GM12878 (cell line): ENCODE measurements at regions not wholly inside any gene's neighbourhood (a gene's known extent, or its start where the extent isn't known, plus 50 kb on each side); places are given as distances from the start of the nearest gene placed in this dataset.

Experiments
- ATAC-seq: fragments of 200-7000 bp; cut with Tn5 transposase; 3 replicates; pipeline ENCODE4 v1.9.1; 2020; ENCODE audit warnings: mild to moderate bottlenecking, moderate library complexity
- BruUV-seq: library from RNA; stranded (reverse); fragments of 400-500 nt; replicated peaks from 2 replicates; lab custom pipeline; 2021; lab: Mats Ljungman, UMichigan
- CTCF ChIA-PET: fragments of 300-600 bp; sonication (Branson Sonifier 250); formaldehyde crosslinking; extraction: SDS; loops from one replicate; lab custom pipeline; 2021; ENCODE audit warnings: inconsistent platforms; lab: Yijun Ruan, JAX
- POLR2A ChIA-PET: fragments of 350-600 bp; formaldehyde crosslinking; extraction: SDS; loops from one replicate; lab custom pipeline; 2021; ENCODE audit warnings: inconsistent platforms; lab: Charles Lee
- RAD21 ChIA-PET: fragments of 300-600 bp; sonication (Branson Sonifier 250); formaldehyde crosslinking; loops from one replicate; lab custom pipeline; 2023; ENCODE audit warnings: antibody characterized with exemption; ENCODE audit not compliant: unreplicated experiment; lab: Charles Lee
- SMC1A ChIA-PET: fragments of 300-600 bp; sonication (Branson Sonifier 250); formaldehyde crosslinking; loops from one replicate; lab custom pipeline; 2023; ENCODE audit not compliant: unreplicated experiment, uncharacterized antibody; lab: Charles Lee
- DNase-seq: peaks from one replicate; pipeline ENCODE4 v3.0.0-alpha.2; 2011; ENCODE audit warnings: low read depth, low spot score
- FAIRE-seq: peaks from 3 replicates; lab custom pipeline; 2011; peaks lifted over from hg19 to GRCh38; lab: Jason Lieb, UNC
- H2AFZ ChIP-seq: 2 replicates; pipeline ENCODE4 v1.6.0; 2011; ENCODE audit warnings: low read depth, low read length, control low read depth; ENCODE audit not compliant: control insufficient read depth
- H3K27ac ChIP-seq: 2 replicates; pipeline ENCODE4 v1.5.1; 2011; ENCODE audit warnings: control low read depth; ENCODE audit not compliant: control insufficient read depth, insufficient read depth
- H3K27me3 ChIP-seq, 2 experiments: replicated peaks in 1 of 2; 2 replicates each; pipeline versions ENCODE4 v1.6.0 to v1.6.1; 2011; ENCODE audit warnings: low read length in 1 of 2; ENCODE audit not compliant: control insufficient read depth in 2 of 2, insufficient read depth in 2 of 2
- H3K36me3 ChIP-seq, 2 experiments: 2 replicates each; pipeline ENCODE4 v1.5.1; 2011; ENCODE audit warnings: low read length in 1 of 2; ENCODE audit not compliant: control insufficient read depth in 2 of 2, insufficient read depth in 2 of 2
- H3K4me1 ChIP-seq: 2 replicates; pipeline ENCODE4 v1.6.1; 2011; ENCODE audit warnings: mild to moderate bottlenecking, low read length, moderate library complexity, mixed read lengths; ENCODE audit not compliant: control insufficient read depth, insufficient read depth
- H3K4me2 ChIP-seq: 2 replicates; pipeline ENCODE4 v1.6.0; 2011; ENCODE audit warnings: control low read depth; ENCODE audit not compliant: control insufficient read depth, insufficient read depth
- H3K4me3 ChIP-seq: fragments of 200-600 bp; sonication (generic); 2 replicates; pipeline ENCODE4 v1.5.1; 2016
- H3K79me2 ChIP-seq: 2 replicates; pipeline ENCODE4 v1.6.0; 2011; ENCODE audit warnings: low read length; ENCODE audit not compliant: control insufficient read depth, insufficient read depth
- H3K9ac ChIP-seq: 2 replicates; pipeline ENCODE4 v1.8.0; 2011; ENCODE audit warnings: low read length, control low read depth, mixed read lengths; ENCODE audit not compliant: control insufficient read depth, insufficient read depth
- H3K9me3 ChIP-seq: replicated peaks from 3 replicates; pipeline ENCODE4 v1.5.1; 2011; ENCODE audit warnings: mild to moderate bottlenecking, low read length; ENCODE audit not compliant: control insufficient read depth, insufficient read depth
- H4K20me1 ChIP-seq: 2 replicates; pipeline ENCODE4 v1.6.0; 2011; ENCODE audit not compliant: control insufficient read depth, insufficient read depth
- CBFB ChIP-seq: IDR thresholded peaks from 2 replicates; pipeline ENCODE4 v1.6.1; 2016; ENCODE audit warnings: antibody characterized with exemption, low read depth
- CREM ChIP-seq: IDR thresholded peaks from 2 replicates; pipeline ENCODE4 v1.6.1; 2014; ENCODE audit warnings: antibody characterized with exemption, low read depth
- JUND ChIP-seq: IDR thresholded peaks from 2 replicates; pipeline ENCODE4 v1.6.1; 2012; ENCODE audit warnings: low read depth, mild to moderate bottlenecking, low read length, improper control_type of control experiment, moderate library complexity
- KAT2A ChIP-seq: conservative IDR thresholded peaks from 2 replicates; pipeline ENCODE4 v1.6.1; 2011; ENCODE audit warnings: low read depth, low read length; ENCODE audit not compliant: control insufficient read depth
- MEF2A ChIP-seq: IDR thresholded peaks from 2 replicates; pipeline ENCODE4 v1.6.1; 2011; ENCODE audit warnings: low read depth, mild to moderate bottlenecking, low read length, moderate library complexity; ENCODE audit not compliant: insufficient read depth
- REST ChIP-seq: IDR thresholded peaks from 2 replicates; pipeline ENCODE4 v1.6.1; 2012; ENCODE audit warnings: mild to moderate bottlenecking, low read depth, low read length
- RUNX3 ChIP-seq: IDR thresholded peaks from 2 replicates; pipeline ENCODE4 v1.6.1; 2012; ENCODE audit warnings: low read length, inconsistent platforms
- WGBS: methylation state at CpG from one replicate; pipeline ENCODE4 v1.1.6; 2016; ENCODE audit warnings: low lambda C conversion rate; ENCODE audit not compliant: insufficient replicate concordance, insufficient coverage; ENCODE audit errors: missing lambda C conversion rate; 5-methylcytosine and 5-hydroxymethylcytosine counted together
- in situ Hi-C: fragments of 300-500 bp; cut with MboI; formaldehyde crosslinking; loops from 9 replicates; pipeline ENCODE4 v1.14.3; 2018; ENCODE audit warnings: mixed read lengths
- intact Hi-C: fragments of 100-400 bp; cut with micrococcal nuclease; formaldehyde crosslinking; loops from one replicate; pipeline ENCODE4 v1.14.2; 2022; ENCODE audit not compliant: unreplicated experiment
- TF ChIP-seq, protein P1 (sequence below): fragments of 450-650 bp; IDR thresholded peaks from 2 replicates; pipeline ENCODE4 v1.6.1; 2017; ENCODE audit warnings: mild to moderate bottlenecking

DNA sequence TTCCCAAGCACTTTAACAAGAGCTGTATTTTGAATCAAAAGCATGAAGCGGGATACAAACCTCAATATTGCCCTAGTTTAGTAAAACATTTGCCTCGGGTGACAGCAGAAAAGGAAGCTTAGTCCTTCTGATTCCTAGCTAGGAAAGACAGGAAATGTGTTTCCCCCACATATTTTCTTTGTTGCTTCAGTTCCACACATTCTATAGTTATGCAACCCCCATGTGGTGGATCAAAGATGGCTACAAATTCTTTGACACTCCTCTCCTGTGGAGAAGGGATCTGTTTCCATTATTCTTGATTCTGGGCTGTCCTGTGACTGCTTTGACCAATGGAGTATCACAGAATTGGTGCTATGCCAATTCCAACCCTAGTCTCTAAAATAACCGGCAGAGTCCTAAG lies 89.1 kb upstream of the SLC30A5 start:
- TF ChIP-seq REST (no peak), MEF2A (no peak), KAT2A (no peak), RUNX3 (no peak), JUND (no peak), CREM (no peak), CBFB (no peak)
- TF ChIP-seq, protein P1, sequence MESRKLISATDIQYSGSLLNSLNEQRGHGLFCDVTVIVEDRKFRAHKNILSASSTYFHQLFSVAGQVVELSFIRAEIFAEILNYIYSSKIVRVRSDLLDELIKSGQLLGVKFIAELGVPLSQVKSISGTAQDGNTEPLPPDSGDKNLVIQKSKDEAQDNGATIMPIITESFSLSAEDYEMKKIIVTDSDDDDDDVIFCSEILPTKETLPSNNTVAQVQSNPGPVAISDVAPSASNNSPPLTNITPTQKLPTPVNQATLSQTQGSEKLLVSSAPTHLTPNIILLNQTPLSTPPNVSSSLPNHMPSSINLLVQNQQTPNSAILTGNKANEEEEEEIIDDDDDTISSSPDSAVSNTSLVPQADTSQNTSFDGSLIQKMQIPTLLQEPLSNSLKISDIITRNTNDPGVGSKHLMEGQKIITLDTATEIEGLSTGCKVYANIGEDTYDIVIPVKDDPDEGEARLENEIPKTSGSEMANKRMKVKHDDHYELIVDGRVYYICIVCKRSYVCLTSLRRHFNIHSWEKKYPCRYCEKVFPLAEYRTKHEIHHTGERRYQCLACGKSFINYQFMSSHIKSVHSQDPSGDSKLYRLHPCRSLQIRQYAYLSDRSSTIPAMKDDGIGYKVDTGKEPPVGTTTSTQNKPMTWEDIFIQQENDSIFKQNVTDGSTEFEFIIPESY = no peak
- 33% methylated on average over 3 of the region's 3 CpGs for WGBS
- intact Hi-C loops (loop anchor here (5.0 kb wide), 2 partner anchors 112 to 542 kb away; no protein-coding TSS in a partner anchor), in situ Hi-C loops (no loop called here)
- FAIRE-seq = no peak
- DNase-seq = no peak
- no peak overlapping the region for H3K9ac ChIP-seq
- BruUV-seq = no TSS peak
- ATAC-seq = no peak
- no peak overlapping the region for H3K4me3 ChIP-seq
- no peaks in the 10 kb centered on the region for H4K20me1 ChIP-seq
- ChIA-PET CTCF (interaction anchor here (5.2 kb wide), 1 partner anchor 718 kb away, joined by 27 read pairs; no protein-coding TSS in a partner anchor), SMC1A (no interaction called here), RAD21 (no interaction called here), POLR2A (no interaction called here)
- no peaks in the 10 kb centered on the region for H3K4me1 ChIP-seq
- no peaks in the 10 kb centered on the region; a peak in 2 of 4 replicates for H3K27me3 ChIP-seq
- H2AFZ ChIP-seq = no peak overlapping the region
- H3K4me2 ChIP-seq = no peak overlapping the region
- no peaks in the 10 kb centered on the region for H3K79me2 ChIP-seq
- no peaks in the 10 kb centered on the region for H3K36me3 ChIP-seq
- no peaks in the 10 kb centered on the region for H3K9me3 ChIP-seq
- H3K27ac ChIP-seq = no peak overlapping the region
